ENCODE measurements at regions not wholly inside any gene's neighbourhood (a gene's known extent, or its start where the extent isn't known, plus 50 kb on each side); places are given as distances from the start of the nearest gene placed in this dataset.

- TF ChIP-seq CTCF (IDR thresholded peaks at IDR 0.05; ENCODE audit: poor library complexity, severe bottlenecking): no peak
- TF ChIP-seq SMC3 (conservative IDR thresholded peaks at IDR 0.05; ENCODE audit: poor library complexity): no peak
- no peak for TF ChIP-seq REST (IDR thresholded peaks at IDR 0.05; ENCODE audit: borderline replicate concordance)
- TF ChIP-seq POLR2AphosphoS5 (IDR thresholded peaks at IDR 0.05): no peak
- Histone ChIP-seq H3K27me3 (ENCODE audit: insufficient read depth, low read depth, low read length) (no peaks in the 10 kb centered on the region), H3K9me3 (ENCODE audit: low read length) (no peaks in the 10 kb centered on the region), H3K9me2 (ENCODE audit: insufficient read depth, low read length) (no peaks in the 10 kb centered on the region), H3K9ac (ENCODE audit: low read length) (no peak overlapping the region), H3K79me2 (replicated peaks; ENCODE audit: insufficient read depth, low read length) (no peaks in the 10 kb centered on the region), H3K4me2 (ENCODE audit: low read length) (no peak overlapping the region), H4K20me1 (ENCODE audit: insufficient read depth) (no peaks in the 10 kb centered on the region), H2AFZ (ENCODE audit: low read depth, low read length) (no peak overlapping the region), H3K36me3 (ENCODE audit: insufficient read depth, low read length) (no peaks in the 10 kb centered on the region), H3K27ac (ENCODE audit: low read length) (no peak overlapping the region), H3F3A (ENCODE audit: insufficient read depth, low read length, poor library complexity, severe bottlenecking) (no peaks in the 10 kb centered on the region), H3K4me3 (ENCODE audit: low read length) (no peak overlapping the region)
These were observed 106.6 kb upstream of the VAV3 start for GRCh38 chr1:108071601-108072000.

- H3K27me3 ChIP-seq (ENCODE audit: insufficient read depth, low read depth, low read length): no peaks in the 10 kb centered on the region
- H2AFZ ChIP-seq (ENCODE audit: low read depth, low read length): no peak overlapping the region
- H3F3A ChIP-seq (ENCODE audit: insufficient read depth, low read length, poor library complexity, severe bottlenecking): no peaks in the 10 kb centered on the region
- no peaks in the 10 kb centered on the region for H3K36me3 ChIP-seq (ENCODE audit: insufficient read depth, low read length)
- H3K9ac ChIP-seq (ENCODE audit: low read length): no peak overlapping the region
- no peaks in the 10 kb centered on the region for H4K20me1 ChIP-seq (ENCODE audit: insufficient read depth)
- H3K4me3 ChIP-seq (ENCODE audit: low read length): no peak overlapping the region
- H3K4me2 ChIP-seq (ENCODE audit: low read length): no peak overlapping the region
- no peaks in the 10 kb centered on the region for H3K9me2 ChIP-seq (ENCODE audit: insufficient read depth, low read length)
- no peak for TF ChIP-seq EP300 (conservative IDR thresholded peaks at IDR 0.05; ENCODE audit: poor library complexity, severe bottlenecking)
- TF ChIP-seq CTCF (IDR thresholded peaks at IDR 0.05; ENCODE audit: poor library complexity, severe bottlenecking): no peak
- no peak for TF ChIP-seq RAD21 (conservative IDR thresholded peaks at IDR 0.05)
- TF ChIP-seq TAF1 (IDR thresholded peaks at IDR 0.05; ENCODE audit: low read depth): no peak
- TF ChIP-seq REST (IDR thresholded peaks at IDR 0.05; ENCODE audit: borderline replicate concordance): no peak
- no peak for TF ChIP-seq POLR2AphosphoS5 (IDR thresholded peaks at IDR 0.05)
- no peak for TF ChIP-seq SMC3 (conservative IDR thresholded peaks at IDR 0.05; ENCODE audit: poor library complexity)
- TF ChIP-seq EZH2 (IDR thresholded peaks at IDR 0.05; ENCODE audit: borderline replicate concordance, insufficient read depth, low read length, poor library complexity, severe bottlenecking): no peak
- no peaks in the 10 kb centered on the region for H3K9me3 ChIP-seq (ENCODE audit: low read length)
- H3K27ac ChIP-seq (ENCODE audit: low read length): no peak overlapping the region
- no peaks in the 10 kb centered on the region for H3K79me2 ChIP-seq (replicated peaks; ENCODE audit: insufficient read depth, low read length)
These were observed 105.7 kb upstream of the VAV3 start for GRCh38 chr1:108070662-108071061.
